ENCODE measurements at regions not wholly inside any gene's neighbourhood (a gene's known extent, or its start where the extent isn't known, plus 50 kb on each side); places are given as distances from the start of the nearest gene placed in this dataset.
"Not testable (repeated sequence)": the region's sequence is repeated elsewhere in the genome, so short reads cannot be mapped to it uniquely, and the experiment has no call there.

- DNase-seq = no peak
Observed at GRCh38 chr7:36039671-36040070, 113.4 kb upstream of the EEPD1 start.

- DNase-seq = no peak
Observed at GRCh38 chr7:36040679-36041078, 112.4 kb upstream of the EEPD1 start.

- DNase-seq = no peak
Observed at GRCh38 chr7:36044101-36044892, 108.8 kb upstream of the EEPD1 start.

- no peak for DNase-seq
Observed at GRCh38 chr7:36045326-36045725, 107.7 kb upstream of the EEPD1 start.

- DNase-seq = no peak
Observed at GRCh38 chr7:36045830-36046341, 107.2 kb upstream of the EEPD1 start.

GRCh38 chr7:36047091-36047658 is 105.9 kb upstream of the EEPD1 start:
- no peak for DNase-seq

GRCh38 chr7:36048141-36048901 is 104.7 kb upstream of the EEPD1 start:
- DNase-seq = no peak

GRCh38 chr7:36048902-36049240 is 104.2 kb upstream of the EEPD1 start:
- no peak for DNase-seq

- DNase-seq = no peak
Observed at GRCh38 chr7:36051501-36051900, 101.6 kb upstream of the EEPD1 start.

- no peak for DNase-seq
Observed at GRCh38 chr7:36053589-36053988, 99.5 kb upstream of the EEPD1 start.

- DNase-seq = no peak
Observed at GRCh38 chr7:36054637-36055036, 98.4 kb upstream of the EEPD1 start.

- DNase-seq = no peak
Observed at GRCh38 chr7:36055207-36055606, 97.8 kb upstream of the EEPD1 start.

GRCh38 chr7:36057323-36057722 is 95.7 kb upstream of the EEPD1 start:
- no peak for DNase-seq

- no peak for DNase-seq
Observed at GRCh38 chr7:36058020-36058592, 94.9 kb upstream of the EEPD1 start.

GRCh38 chr7:36060388-36060787 is 92.7 kb upstream of the EEPD1 start:
- not testable (repeated sequence) for DNase-seq

- no peak for DNase-seq
Observed at GRCh38 chr7:36062154-36062815, 90.8 kb upstream of the EEPD1 start.

- no peak for DNase-seq
Observed at GRCh38 chr7:36064676-36065075, 88.4 kb upstream of the EEPD1 start.

GRCh38 chr7:36065563-36066342 is 87.3 kb upstream of the EEPD1 start:
- DNase-seq = not testable (repeated sequence)

GRCh38 chr7:36066343-36066664 is 86.8 kb upstream of the EEPD1 start:
- DNase-seq = no peak

GRCh38 chr7:36070230-36070629 is 82.8 kb upstream of the EEPD1 start:
- no peak for DNase-seq

- DNase-seq = no peak
Observed at GRCh38 chr7:36071605-36072004, 81.4 kb upstream of the EEPD1 start.

- no peak for DNase-seq
Observed at GRCh38 chr7:36072620-36073019, 80.4 kb upstream of the EEPD1 start.
